Inflammatory macrophage treated with lipopolysaccharide for 4 hours (primary cell): ENCODE measurements at regions not wholly inside any gene's neighbourhood (a gene's known extent, or its start where the extent isn't known, plus 50 kb on each side); places are given as distances from the start of the nearest gene placed in this dataset.

Source experiments
- DNase-seq: peaks from one replicate; pipeline ENCODE4 v3.0.0-alpha.2; 2020

- no peak for DNase-seq
Measured at GRCh38 chr10:120300513-120300912, 156.5 kb upstream of the PLPP4 start.

- DNase-seq: no peak
Measured at GRCh38 chr10:120308589-120308988, 148.4 kb upstream of the PLPP4 start.

- no peak for DNase-seq
Measured at GRCh38 chr10:120313715-120314114, 143.3 kb upstream of the PLPP4 start.

GRCh38 chr10:120314442-120314841 lies 142.6 kb upstream of the PLPP4 start:
- DNase-seq: no peak

- DNase-seq: no peak
Measured at GRCh38 chr10:120318862-120319261, 138.2 kb upstream of the PLPP4 start.

- DNase-seq: no peak
Measured at GRCh38 chr10:120327675-120328074, 129.4 kb upstream of the PLPP4 start.

- DNase-seq: no peak
Measured at GRCh38 chr10:120328647-120329046, 128.4 kb upstream of the PLPP4 start.

- DNase-seq: no peak
Measured at GRCh38 chr10:120335553-120335952, 121.5 kb upstream of the PLPP4 start.

GRCh38 chr10:120336306-120336910 lies 120.6 kb upstream of the PLPP4 start:
- DNase-seq: no peak

- DNase-seq: peak; percentile 30
Measured at GRCh38 chr10:120336911-120337540, 120.0 kb upstream of the PLPP4 start.

- no peak for DNase-seq
Measured at GRCh38 chr10:120342115-120342714, 114.8 kb upstream of the PLPP4 start.

- no peak for DNase-seq
Measured at GRCh38 chr10:120345186-120345585, 111.8 kb upstream of the PLPP4 start.

- DNase-seq: no peak
Measured at GRCh38 chr10:120347644-120348043, 109.4 kb upstream of the PLPP4 start.

GRCh38 chr10:120349069-120349468 lies 108.0 kb upstream of the PLPP4 start:
- DNase-seq: no peak

- no peak for DNase-seq
Measured at GRCh38 chr10:120355425-120355824, 101.6 kb upstream of the PLPP4 start.

GRCh38 chr10:120360571-120360970 lies 96.5 kb upstream of the PLPP4 start:
- no peak for DNase-seq

- no peak for DNase-seq
Measured at GRCh38 chr10:120365872-120366271, 91.2 kb upstream of the PLPP4 start.

GRCh38 chr10:120367341-120367740 lies 89.7 kb upstream of the PLPP4 start:
- DNase-seq: no peak

- no peak for DNase-seq
Measured at GRCh38 chr10:120368338-120368737, 88.7 kb upstream of the PLPP4 start.

GRCh38 chr10:120368927-120369326 lies 88.1 kb upstream of the PLPP4 start:
- DNase-seq: no peak

GRCh38 chr10:120369856-120370276 lies 87.2 kb upstream of the PLPP4 start:
- no peak for DNase-seq

GRCh38 chr10:120371856-120372255 lies 85.2 kb upstream of the PLPP4 start:
- DNase-seq: no peak

- DNase-seq: no peak
Measured at GRCh38 chr10:120372917-120373316, 84.1 kb upstream of the PLPP4 start.

- DNase-seq: no peak
Measured at GRCh38 chr10:120375666-120376065, 81.4 kb upstream of the PLPP4 start.

GRCh38 chr10:120381931-120382330 lies 75.1 kb upstream of the PLPP4 start:
- no peak for DNase-seq
